NB4 (cell line): ENCODE measurements at regions not wholly inside any gene's neighbourhood (a gene's known extent, or its start where the extent isn't known, plus 50 kb on each side); places are given as distances from the start of the nearest gene placed in this dataset.

Experiments used
- CTCF ChIP-seq: IDR thresholded peaks from one replicate; pipeline ENCODE4 v1.5.1; 2012; ENCODE audit warnings: low read depth, low read length
- MAX ChIP-seq: IDR thresholded peaks from 2 replicates; pipeline ENCODE4 v1.6.1; 2011; ENCODE audit warnings: low read depth, low read length
- POLR2A ChIP-seq: IDR thresholded peaks from 2 replicates; pipeline ENCODE4 v1.6.1; 2011; ENCODE audit warnings: mild to moderate bottlenecking; ENCODE audit not compliant: insufficient read length; ENCODE audit errors: extremely low read depth

GRCh38 chr11:92416971-92417725, 192.5 kb downstream of the FAT3 start:
- TF ChIP-seq CTCF (no peak), MAX (no peak), POLR2A (no peak)
